ENCODE measurements at regions not wholly inside any gene's neighbourhood (a gene's known extent, or its start where the extent isn't known, plus 50 kb on each side); places are given as distances from the start of the nearest gene placed in this dataset.
"Not testable (repeated sequence)": the region's sequence is repeated elsewhere in the genome, so short reads cannot be mapped to it uniquely, and the experiment has no call there.

DNA sequence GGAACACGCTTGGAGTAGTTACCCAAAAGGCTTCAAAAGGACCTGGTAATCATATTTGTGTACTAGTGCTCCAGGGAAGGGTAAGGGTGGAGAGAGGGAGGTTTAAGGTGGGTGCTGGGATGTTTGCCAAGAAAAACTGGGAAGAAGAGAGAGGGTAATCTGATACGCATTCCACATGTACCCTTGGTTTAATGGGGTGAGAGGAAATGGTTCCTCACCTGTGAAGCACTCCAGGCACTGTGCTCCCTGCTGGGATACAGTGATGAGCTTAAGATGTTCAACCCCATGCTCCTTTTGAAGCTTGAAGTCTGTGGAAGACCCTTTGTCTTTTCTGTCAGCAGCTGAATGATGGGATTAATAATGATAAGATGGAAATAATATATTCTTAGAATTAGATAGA is 98.4 kb downstream of the COX7C start:
- TF ChIP-seq, protein P1, sequence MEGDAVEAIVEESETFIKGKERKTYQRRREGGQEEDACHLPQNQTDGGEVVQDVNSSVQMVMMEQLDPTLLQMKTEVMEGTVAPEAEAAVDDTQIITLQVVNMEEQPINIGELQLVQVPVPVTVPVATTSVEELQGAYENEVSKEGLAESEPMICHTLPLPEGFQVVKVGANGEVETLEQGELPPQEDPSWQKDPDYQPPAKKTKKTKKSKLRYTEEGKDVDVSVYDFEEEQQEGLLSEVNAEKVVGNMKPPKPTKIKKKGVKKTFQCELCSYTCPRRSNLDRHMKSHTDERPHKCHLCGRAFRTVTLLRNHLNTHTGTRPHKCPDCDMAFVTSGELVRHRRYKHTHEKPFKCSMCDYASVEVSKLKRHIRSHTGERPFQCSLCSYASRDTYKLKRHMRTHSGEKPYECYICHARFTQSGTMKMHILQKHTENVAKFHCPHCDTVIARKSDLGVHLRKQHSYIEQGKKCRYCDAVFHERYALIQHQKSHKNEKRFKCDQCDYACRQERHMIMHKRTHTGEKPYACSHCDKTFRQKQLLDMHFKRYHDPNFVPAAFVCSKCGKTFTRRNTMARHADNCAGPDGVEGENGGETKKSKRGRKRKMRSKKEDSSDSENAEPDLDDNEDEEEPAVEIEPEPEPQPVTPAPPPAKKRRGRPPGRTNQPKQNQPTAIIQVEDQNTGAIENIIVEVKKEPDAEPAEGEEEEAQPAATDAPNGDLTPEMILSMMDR (IDR thresholded peaks at IDR 0.05) = no peak
- DNase-seq = no peak
- POLR2A ChIA-PET = no interaction called here
- Mint-ChIP-seq H3K27me3 (peaks cover 4% of the 10 kb centered on the region), H3K4me1 (ENCODE audit: low read depth) (no peaks in the 10 kb centered on the region), H3K36me3 (ENCODE audit: low read depth) (no peaks in the 10 kb centered on the region), H3K9me3 (no peaks in the 10 kb centered on the region), H3K4me3 (no peak overlapping the region), H3K27ac (no peak overlapping the region)
- no peak for ATAC-seq
- intact Hi-C loops (cut with micrococcal nuclease) = no loop called here
- CTCF ChIA-PET = no interaction called here

DNA sequence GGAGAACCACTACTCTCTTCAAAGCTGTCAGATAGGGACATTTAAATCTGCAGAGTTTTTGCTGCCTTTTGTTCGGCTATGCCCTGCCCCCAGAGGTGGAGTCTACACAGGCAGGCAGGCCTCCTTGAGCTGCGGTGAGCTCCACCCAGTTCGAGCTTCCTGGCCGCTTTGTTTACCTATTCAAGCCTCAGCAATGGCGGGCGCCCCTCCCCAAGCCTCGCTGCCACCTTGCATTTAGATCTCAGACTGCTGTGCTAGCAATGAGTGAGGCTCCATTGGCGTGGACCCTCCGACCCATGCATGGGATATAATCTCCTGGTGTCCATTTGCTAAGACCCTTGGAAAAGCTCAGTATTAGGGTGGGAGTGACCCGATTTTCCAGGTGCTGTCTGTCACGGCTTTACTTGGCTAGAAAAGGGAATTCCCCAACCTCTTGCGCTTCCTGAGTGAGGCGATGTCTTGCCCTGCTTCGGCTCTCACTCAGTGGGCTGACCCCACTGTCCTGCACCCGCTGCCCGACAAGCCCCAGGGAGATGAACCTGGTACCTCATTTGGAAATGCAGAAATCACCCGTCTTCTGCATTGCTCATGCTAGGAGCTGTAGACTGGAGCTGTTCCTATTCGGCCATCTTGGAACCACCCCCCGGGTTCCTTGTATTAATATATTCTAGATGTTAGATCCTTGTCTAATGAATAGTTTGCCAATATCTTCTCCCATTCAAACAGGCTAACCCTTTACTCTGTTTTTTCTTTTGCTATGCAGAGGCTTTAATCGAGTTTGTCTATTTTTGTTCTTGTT is 113.8 kb downstream of the COX7C start:
- H3K9me3 Mint-ChIP-seq; intact Hi-C loops (cut with micrococcal nuclease); H3K27ac Mint-ChIP-seq; H3K36me3 Mint-ChIP-seq (ENCODE audit: low read depth); H3K4me3 Mint-ChIP-seq; CTCF ChIA-PET; H3K4me1 Mint-ChIP-seq (ENCODE audit: low read depth); POLR2A ChIA-PET; H3K27me3 Mint-ChIP-seq; ATAC-seq; DNase-seq: not testable (repeated sequence)

DNA sequence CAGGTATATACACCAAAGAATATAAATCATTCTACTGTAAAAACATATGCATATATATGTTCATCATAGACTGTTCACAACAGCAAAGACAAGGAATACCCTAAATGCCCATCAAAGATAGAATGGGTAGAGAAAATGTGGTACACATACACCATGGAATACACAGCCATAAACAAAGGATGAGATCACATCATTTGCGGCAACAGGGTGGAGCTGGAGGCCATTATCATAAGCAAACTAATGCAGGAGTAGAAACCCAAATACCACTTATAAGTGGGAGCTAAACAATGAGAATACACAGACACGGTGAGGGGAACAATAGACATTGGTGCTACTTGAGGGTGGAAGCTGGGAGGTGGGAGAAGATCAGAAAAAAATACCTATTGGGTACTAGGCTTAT is 117.6 kb downstream of the COX7C start:
- ChIA-PET CTCF (no interaction called here), POLR2A (no interaction called here)
- ATAC-seq (no peak), DNase-seq (no peak)
- TF ChIP-seq, protein P1 (IDR thresholded peaks at IDR 0.05) = no peak
- Mint-ChIP-seq H3K4me3 (no peak overlapping the region), H3K27me3 (no peaks in the 10 kb centered on the region), H3K4me1 (ENCODE audit: low read depth) (no peaks in the 10 kb centered on the region), H3K27ac (no peak overlapping the region), H3K36me3 (ENCODE audit: low read depth) (no peaks in the 10 kb centered on the region), H3K9me3 (peaks cover 18% of the 10 kb centered on the region)
- intact Hi-C loops (cut with micrococcal nuclease) = no loop called here

DNA sequence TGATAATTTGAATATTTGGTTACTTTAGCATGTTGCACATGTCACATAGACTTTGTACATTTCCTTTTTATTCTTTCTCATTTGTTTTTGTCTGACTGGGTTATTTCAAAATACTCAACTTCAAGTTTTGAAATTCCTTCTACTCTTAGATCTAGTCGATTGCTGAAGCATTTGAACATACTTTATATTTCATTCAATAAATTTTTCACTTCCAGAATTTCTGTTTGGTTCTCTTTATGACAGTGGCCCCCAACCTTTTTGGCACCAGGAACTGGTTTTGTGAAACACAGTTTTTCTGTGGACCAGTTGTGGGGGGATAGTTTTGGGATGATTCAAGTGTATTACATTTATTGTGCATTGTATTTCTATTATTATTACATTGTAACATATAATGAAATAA is 119.8 kb downstream of the COX7C start:
- Mint-ChIP-seq H3K4me1 (ENCODE audit: low read depth) (no peaks in the 10 kb centered on the region), H3K27ac (no peak overlapping the region), H3K9me3 (peaks cover 18% of the 10 kb centered on the region), H3K4me3 (no peak overlapping the region), H3K27me3 (peaks cover 4% of the 10 kb centered on the region), H3K36me3 (ENCODE audit: low read depth) (no peaks in the 10 kb centered on the region)
- DNase-seq (no peak), ATAC-seq (no peak)
- TF ChIP-seq, protein P1 (IDR thresholded peaks at IDR 0.05) = no peak
- ChIA-PET POLR2A (no interaction called here), CTCF (no interaction called here)
- intact Hi-C loops (cut with micrococcal nuclease) = no loop called here

DNA sequence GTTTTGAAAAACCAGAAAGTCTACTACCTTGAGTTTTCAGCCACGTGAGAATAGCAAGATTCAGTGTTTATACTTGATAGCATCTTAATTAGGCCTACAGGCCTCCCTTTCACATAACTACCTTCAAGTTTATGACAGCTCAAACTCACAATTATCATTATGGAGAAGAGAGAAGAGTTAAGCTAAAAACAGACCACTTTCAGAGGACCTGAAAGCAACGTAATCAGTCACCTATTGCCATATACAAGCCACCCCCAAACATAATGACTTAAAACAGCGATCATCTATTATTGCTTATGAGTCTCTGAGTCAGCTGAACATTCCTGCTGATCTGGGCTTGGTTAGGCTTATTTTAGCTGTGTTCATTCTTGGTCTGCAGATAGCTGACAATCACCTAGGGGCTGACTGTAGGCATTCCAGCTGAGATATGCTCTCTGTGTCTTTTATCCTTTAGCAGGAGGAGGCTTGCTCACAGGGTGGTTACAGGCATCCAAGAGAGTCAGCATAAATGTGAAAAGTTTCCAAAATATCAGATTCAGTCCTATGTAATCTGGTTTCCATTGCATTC is 130.9 kb downstream of the COX7C start:
- Mint-ChIP-seq H3K4me1 (ENCODE audit: low read depth) (no peaks in the 10 kb centered on the region), H3K4me3 (no peak overlapping the region), H3K27me3 (no peaks in the 10 kb centered on the region), H3K27ac (no peak overlapping the region), H3K9me3 (no peaks in the 10 kb centered on the region), H3K36me3 (ENCODE audit: low read depth) (no peaks in the 10 kb centered on the region)
- CTCF ChIA-PET = no interaction called here
- POLR2A ChIA-PET = no interaction called here
- no peak for ATAC-seq
- TF ChIP-seq, protein P1 (IDR thresholded peaks at IDR 0.05) = no peak
- DNase-seq = no peak
- intact Hi-C loops (cut with micrococcal nuclease) = no loop called here
